Uterus (tissue), 3 donors: ENCODE measurements at regions not wholly inside any gene's neighbourhood (a gene's known extent, or its start where the extent isn't known, plus 50 kb on each side); places are given as distances from the start of the nearest gene placed in this dataset.

ENCODE experiments used
- DNase-seq, 2 donors: peaks; one replicate each; pipeline ENCODE4 v3.0.0-alpha.2; 2019 to 2020
- H3K27ac ChIP-seq, 2 donors: fragments of 200-600 bp; sonication (generic); 1 replicate in 1 of 2; 2 replicates in 1 of 2; pipeline ENCODE4 v1.5.1; 2016 to 2018
- H3K27me3 ChIP-seq, 2 donors: fragments of 200-600 bp; sonication (generic); one replicate each; pipeline ENCODE4 v1.5.1; 2018 to 2019; ENCODE audit warnings: control low read depth in 1 of 2
- H3K36me3 ChIP-seq, 2 donors: fragments of 200-600 bp; sonication (generic); one replicate each; pipeline ENCODE4 v1.5.1; 2019; ENCODE audit warnings: control low read depth in 1 of 2
- H3K4me1 ChIP-seq, 2 donors: fragments of 200-600 bp; sonication (generic); one replicate each; pipeline ENCODE4 v1.5.1; 2018 to 2019; ENCODE audit warnings: control low read depth in 1 of 2
- H3K4me3 ChIP-seq, 2 donors: fragments of 200-600 bp; sonication (generic); 1 replicate in 1 of 2; 2 replicates in 1 of 2; pipeline ENCODE4 v1.5.1; 2018 to 2019; ENCODE audit warnings: mild to moderate bottlenecking in 1 of 2
- H3K9me3 ChIP-seq, 2 donors: fragments of 200-600 bp; sonication (generic); one replicate each; pipeline ENCODE4 v1.5.1; 2019; ENCODE audit warnings: control low read depth in 1 of 2
- POLR2A ChIP-seq, 2 donors: fragments of 450-650 bp; IDR thresholded peaks; one replicate each; pipeline ENCODE4 v1.6.1; 2016; ENCODE audit warnings: antibody characterized with exemption in 2 of 2, mild to moderate bottlenecking in 1 of 2, moderate library complexity in 1 of 2
- intact Hi-C: fragments of 100-400 bp; cut with DNase I; formaldehyde crosslinking; loops from one replicate; pipeline ENCODE4 v1.15.1; 2023; ENCODE audit warnings: low total_unique reads
- TF ChIP-seq, protein P1 (sequence below), 4 experiments: fragments of 200-600 bp in 2 of 4; fragments of 450-650 bp in 2 of 4; sonication (generic) in 2 of 4; IDR thresholded peaks; one replicate each; pipeline ENCODE4 v1.5.1; 2016 to 2019; ENCODE audit warnings: antibody characterized with exemption in 4 of 4, mild to moderate bottlenecking in 2 of 4, moderate library complexity in 1 of 4
- donor health status: DM: yes; HTN: yes; CAD: no.

- intact Hi-C loops, result no loop called here
- no peak for DNase-seq
- TF ChIP-seq POLR2A (IDR thresholded peaks at IDR 0.05), result no peak
- TF ChIP-seq, protein P1, sequence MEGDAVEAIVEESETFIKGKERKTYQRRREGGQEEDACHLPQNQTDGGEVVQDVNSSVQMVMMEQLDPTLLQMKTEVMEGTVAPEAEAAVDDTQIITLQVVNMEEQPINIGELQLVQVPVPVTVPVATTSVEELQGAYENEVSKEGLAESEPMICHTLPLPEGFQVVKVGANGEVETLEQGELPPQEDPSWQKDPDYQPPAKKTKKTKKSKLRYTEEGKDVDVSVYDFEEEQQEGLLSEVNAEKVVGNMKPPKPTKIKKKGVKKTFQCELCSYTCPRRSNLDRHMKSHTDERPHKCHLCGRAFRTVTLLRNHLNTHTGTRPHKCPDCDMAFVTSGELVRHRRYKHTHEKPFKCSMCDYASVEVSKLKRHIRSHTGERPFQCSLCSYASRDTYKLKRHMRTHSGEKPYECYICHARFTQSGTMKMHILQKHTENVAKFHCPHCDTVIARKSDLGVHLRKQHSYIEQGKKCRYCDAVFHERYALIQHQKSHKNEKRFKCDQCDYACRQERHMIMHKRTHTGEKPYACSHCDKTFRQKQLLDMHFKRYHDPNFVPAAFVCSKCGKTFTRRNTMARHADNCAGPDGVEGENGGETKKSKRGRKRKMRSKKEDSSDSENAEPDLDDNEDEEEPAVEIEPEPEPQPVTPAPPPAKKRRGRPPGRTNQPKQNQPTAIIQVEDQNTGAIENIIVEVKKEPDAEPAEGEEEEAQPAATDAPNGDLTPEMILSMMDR (IDR thresholded peaks at IDR 0.05), result no peak
- Histone ChIP-seq H3K4me3 (no peak overlapping the region), H3K4me1 (no peaks in the 10 kb centered on the region), H3K27me3 (no peaks in the 10 kb centered on the region), H3K36me3 (no peaks in the 10 kb centered on the region), H3K27ac (no peak overlapping the region), H3K9me3 (no peaks in the 10 kb centered on the region)
These were observed 115.9 kb downstream of the OMA1 start for GRCh38 chr1:58430421-58431275.

DNA sequence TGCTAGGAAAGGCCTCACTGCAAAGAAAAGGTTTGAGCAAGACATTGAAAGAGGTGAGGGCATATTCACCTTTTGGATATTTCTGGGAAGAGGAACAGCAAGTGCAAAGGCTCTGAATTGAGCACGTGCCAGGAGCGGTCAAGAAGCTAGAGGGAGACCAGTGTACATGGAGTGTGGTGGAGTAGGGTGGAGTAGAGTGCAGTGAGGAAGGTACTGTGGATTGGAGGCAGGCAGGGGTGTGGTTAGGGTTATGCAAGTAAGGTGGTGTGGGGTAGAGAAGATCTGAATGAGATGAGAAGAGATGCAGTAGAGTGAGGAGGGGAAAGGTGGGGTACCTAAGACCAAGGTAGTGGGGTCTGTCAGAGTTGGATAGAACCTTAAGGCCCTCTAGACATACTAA, 119.6 kb downstream of the OMA1 start:
- H3K27me3 ChIP-seq, result no peaks in the 10 kb centered on the region
- no peaks in the 10 kb centered on the region for H3K9me3 ChIP-seq
- intact Hi-C loops, result no loop called here
- DNase-seq, result no peak
- no peaks in the 10 kb centered on the region for H3K36me3 ChIP-seq
- H3K4me3 ChIP-seq, result no peak overlapping the region
- H3K4me1 ChIP-seq, result no peaks in the 10 kb centered on the region
- TF ChIP-seq, protein P1 (IDR thresholded peaks at IDR 0.05), result no peak
- TF ChIP-seq POLR2A (IDR thresholded peaks at IDR 0.05), result no peak
- H3K27ac ChIP-seq, result no peak overlapping the region

- no peaks in the 10 kb centered on the region for H3K9me3 ChIP-seq
- no peaks in the 10 kb centered on the region for H3K27me3 ChIP-seq
- H3K27ac ChIP-seq, result no peak overlapping the region
- no peak for DNase-seq
- no peaks in the 10 kb centered on the region for H3K36me3 ChIP-seq
- no peak overlapping the region for H3K4me3 ChIP-seq
- TF ChIP-seq, protein P1 (IDR thresholded peaks at IDR 0.05), result no peak
- no peak for TF ChIP-seq POLR2A (IDR thresholded peaks at IDR 0.05)
- intact Hi-C loops, result no loop called here
- no peaks in the 10 kb centered on the region for H3K4me1 ChIP-seq
These were observed 124.1 kb downstream of the OMA1 start for GRCh38 chr1:58422436-58422835.

GRCh38 chr1:58418283-58419228, 128.0 kb downstream of the OMA1 start:
- intact Hi-C loops, result no loop called here
- no peak overlapping the region for H3K27ac ChIP-seq
- H3K27me3 ChIP-seq, result no peaks in the 10 kb centered on the region
- DNase-seq, result no peak
- H3K4me3 ChIP-seq, result no peak overlapping the region
- H3K9me3 ChIP-seq, result no peaks in the 10 kb centered on the region
- no peaks in the 10 kb centered on the region for H3K36me3 ChIP-seq
- H3K4me1 ChIP-seq, result no peaks in the 10 kb centered on the region
- TF ChIP-seq POLR2A (IDR thresholded peaks at IDR 0.05), result no peak
- TF ChIP-seq, protein P1 (IDR thresholded peaks at IDR 0.05), result no peak
